K562 (cell line): ENCODE measurements at regions not wholly inside any gene's neighbourhood (a gene's known extent, or its start where the extent isn't known, plus 50 kb on each side); places are given as distances from the start of the nearest gene placed in this dataset.

Experiments
- ARHGAP35 ChIP-seq: fragments of 450-650 bp; IDR thresholded peaks from 2 replicates; pipeline ENCODE4 v1.6.1; 2018; ENCODE audit not compliant: partially characterized antibody
- CEBPB ChIP-seq: fragments of 450-650 bp; IDR thresholded peaks from 2 replicates; pipeline ENCODE4 v1.6.1; 2016; ENCODE audit warnings: missing genetic modification characterization, missing compliant biosample characterization
- CREBBP ChIP-seq: IDR thresholded peaks from one replicate; pipeline ENCODE4 v1.6.1; 2012; ENCODE audit warnings: low read depth, mild to moderate bottlenecking, control low read depth, inconsistent platforms, low read length
- EP400 ChIP-seq: fragments of 450-650 bp; IDR thresholded peaks from 2 replicates; pipeline ENCODE4 v1.6.1; 2017; ENCODE audit warnings: antibody characterized with exemption, mild to moderate bottlenecking, moderate library complexity
- GATA2 ChIP-seq: sonication (generic); formaldehyde crosslinking; IDR thresholded peaks from 2 replicates; pipeline ENCODE4 v1.4.0; 2020; ENCODE audit warnings: mild to moderate bottlenecking, missing genetic modification reagents
- HDAC1 ChIP-seq, 2 experiments: fragments of 450-650 bp; IDR thresholded peaks; 2 replicates each; pipeline ENCODE4 v1.6.1; 2016 to 2017; ENCODE audit warnings: inconsistent platforms in 1 of 2, mild to moderate bottlenecking in 1 of 2, moderate library complexity in 1 of 2
- MCM3 ChIP-seq: fragments of 450-650 bp; IDR thresholded peaks from 2 replicates; pipeline ENCODE4 v1.6.1; 2016
- PHF21A ChIP-seq: fragments of 450-650 bp; IDR thresholded peaks from 2 replicates; pipeline ENCODE4 v1.6.1; 2017; ENCODE audit warnings: low read depth, borderline replicate concordance
- POLR3A ChIP-seq: IDR thresholded peaks from 2 replicates; pipeline ENCODE4 v1.6.1; 2011; ENCODE audit warnings: borderline replicate concordance, mild to moderate bottlenecking, moderate library complexity; ENCODE audit not compliant: insufficient read length, insufficient read depth; ENCODE audit errors: extremely low read depth
- RCOR1 ChIP-seq, 2 experiments: IDR thresholded peaks; 2 replicates each; pipeline ENCODE4 v1.6.1; 2012; ENCODE audit warnings: low read depth in 2 of 2, low read length in 2 of 2, borderline replicate concordance in 1 of 2, improper control_type of control experiment in 1 of 2
- RNF2 ChIP-seq: sonication (generic); IDR thresholded peaks from 2 replicates; pipeline ENCODE4 v1.6.1; 2016
- TAF9B ChIP-seq: fragments of 450-650 bp; IDR thresholded peaks from 2 replicates; pipeline ENCODE4 v1.6.1; 2018; ENCODE audit warnings: mild to moderate bottlenecking; ENCODE audit not compliant: partially characterized antibody
- ZFP30 ChIP-seq: fragments of 250-450 bp; sonication (Bioruptor Pico); IDR thresholded peaks from 2 replicates; pipeline ENCODE4 v1.8.0; 2022; ENCODE audit warnings: moderate library complexity, mild to moderate bottlenecking, inconsistent platforms, borderline replicate concordance
- ZNF224 ChIP-seq: sonication (generic); formaldehyde crosslinking; IDR thresholded peaks from 2 replicates; pipeline ENCODE4 v1.8.0; 2022; ENCODE audit warnings: mild to moderate bottlenecking, missing genetic modification reagents
- ZNF384 ChIP-seq: IDR thresholded peaks from 2 replicates; pipeline ENCODE4 v1.6.1; 2012; ENCODE audit warnings: low read depth, low read length, improper control_type of control experiment
- ZNF583 ChIP-seq: fragments of 250-450 bp; sonication (Bioruptor Pico); IDR thresholded peaks from 2 replicates; pipeline ENCODE4 v1.4.0; 2020
- TF ChIP-seq, protein P1 (sequence below): fragments of 250-450 bp; sonication (Bioruptor Pico); IDR thresholded peaks from 2 replicates; pipeline ENCODE4 v1.4.0; 2020
- TF ChIP-seq, protein P2 (sequence below): IDR thresholded peaks from 2 replicates; pipeline ENCODE4 v1.6.1; 2012; ENCODE audit warnings: low read depth, low read length, improper control_type of control experiment, borderline replicate concordance

DNA sequence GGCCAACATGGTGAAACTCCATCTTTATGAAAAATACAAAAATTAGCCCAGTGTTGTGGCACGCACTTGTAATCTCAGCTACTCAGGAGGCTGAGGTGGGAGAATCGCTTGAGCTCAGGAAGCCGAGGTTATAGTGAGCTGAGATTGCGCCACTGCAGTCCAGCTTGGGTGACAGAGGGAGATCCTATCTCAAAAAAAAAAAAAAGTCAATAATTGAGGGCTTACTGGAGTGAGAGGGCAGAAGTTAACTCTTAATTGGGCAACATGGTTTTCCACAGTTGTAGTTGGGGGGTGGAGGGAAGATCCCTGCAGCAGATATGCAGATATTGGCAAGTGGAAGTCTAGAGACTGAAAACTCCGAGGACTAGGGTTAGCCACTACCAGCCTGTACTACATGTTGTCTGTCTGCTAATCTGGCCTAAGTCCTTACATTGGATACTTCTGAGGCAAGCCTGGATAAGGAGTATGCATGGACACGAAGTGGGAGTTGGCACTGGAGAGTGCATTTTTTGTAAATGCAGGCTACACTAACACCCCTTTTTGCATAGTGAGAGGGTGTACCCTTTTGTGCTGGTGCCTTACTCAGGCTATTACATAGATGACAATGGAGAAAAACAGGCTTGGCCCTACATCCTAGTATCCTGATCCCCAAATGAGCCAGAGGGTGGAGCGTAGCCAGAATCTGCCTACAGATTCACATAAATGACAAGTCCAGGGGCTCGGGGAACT is 89.0 kb upstream of the NIPBL start (continued):
- TF ChIP-seq, protein P1, sequence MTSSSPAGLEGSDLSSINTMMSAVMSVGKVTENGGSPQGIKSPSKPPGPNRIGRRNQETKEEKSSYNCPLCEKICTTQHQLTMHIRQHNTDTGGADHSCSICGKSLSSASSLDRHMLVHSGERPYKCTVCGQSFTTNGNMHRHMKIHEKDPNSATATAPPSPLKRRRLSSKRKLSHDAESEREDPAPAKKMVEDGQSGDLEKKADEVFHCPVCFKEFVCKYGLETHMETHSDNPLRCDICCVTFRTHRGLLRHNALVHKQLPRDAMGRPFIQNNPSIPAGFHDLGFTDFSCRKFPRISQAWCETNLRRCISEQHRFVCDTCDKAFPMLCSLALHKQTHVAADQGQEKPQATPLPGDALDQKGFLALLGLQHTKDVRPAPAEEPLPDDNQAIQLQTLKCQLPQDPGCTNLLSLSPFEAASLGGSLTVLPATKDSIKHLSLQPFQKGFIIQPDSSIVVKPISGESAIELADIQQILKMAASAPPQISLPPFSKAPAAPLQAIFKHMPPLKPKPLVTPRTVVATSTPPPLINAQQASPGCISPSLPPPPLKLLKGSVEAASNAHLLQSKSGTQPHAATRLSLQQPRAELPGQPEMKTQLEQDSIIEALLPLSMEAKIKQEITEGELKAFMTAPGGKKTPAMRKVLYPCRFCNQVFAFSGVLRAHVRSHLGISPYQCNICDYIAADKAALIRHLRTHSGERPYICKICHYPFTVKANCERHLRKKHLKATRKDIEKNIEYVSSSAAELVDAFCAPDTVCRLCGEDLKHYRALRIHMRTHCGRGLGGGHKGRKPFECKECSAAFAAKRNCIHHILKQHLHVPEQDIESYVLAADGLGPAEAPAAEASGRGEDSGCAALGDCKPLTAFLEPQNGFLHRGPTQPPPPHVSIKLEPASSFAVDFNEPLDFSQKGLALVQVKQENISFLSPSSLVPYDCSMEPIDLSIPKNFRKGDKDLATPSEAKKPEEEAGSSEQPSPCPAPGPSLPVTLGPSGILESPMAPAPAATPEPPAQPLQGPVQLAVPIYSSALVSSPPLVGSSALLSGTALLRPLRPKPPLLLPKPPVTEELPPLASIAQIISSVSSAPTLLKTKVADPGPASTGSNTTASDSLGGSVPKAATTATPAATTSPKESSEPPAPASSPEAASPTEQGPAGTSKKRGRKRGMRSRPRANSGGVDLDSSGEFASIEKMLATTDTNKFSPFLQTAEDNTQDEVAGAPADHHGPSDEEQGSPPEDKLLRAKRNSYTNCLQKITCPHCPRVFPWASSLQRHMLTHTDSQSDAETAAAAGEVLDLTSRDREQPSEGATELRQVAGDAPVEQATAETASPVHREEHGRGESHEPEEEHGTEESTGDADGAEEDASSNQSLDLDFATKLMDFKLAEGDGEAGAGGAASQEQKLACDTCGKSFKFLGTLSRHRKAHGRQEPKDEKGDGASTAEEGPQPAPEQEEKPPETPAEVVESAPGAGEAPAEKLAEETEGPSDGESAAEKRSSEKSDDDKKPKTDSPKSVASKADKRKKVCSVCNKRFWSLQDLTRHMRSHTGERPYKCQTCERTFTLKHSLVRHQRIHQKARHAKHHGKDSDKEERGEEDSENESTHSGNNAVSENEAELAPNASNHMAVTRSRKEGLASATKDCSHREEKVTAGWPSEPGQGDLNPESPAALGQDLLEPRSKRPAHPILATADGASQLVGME = no peak
- peak; percentile 52; the same call in 1 of the 2 replicates for TF ChIP-seq ZNF384
- no peak for TF ChIP-seq TAF9B
- no peak for TF ChIP-seq ZFP30 (CRISPR knock-in tag)
- no peak for TF ChIP-seq CREBBP
- peak in 1 of 2 experiments; percentile 71; a peak in 2 of 4 replicates for TF ChIP-seq RCOR1 (IDR thresholded peaks at IDR 0.05; ENCODE audit: borderline replicate concordance in 1 of 2, low read depth in 2 of 2, low read length in 2 of 2)
- TF ChIP-seq EP400 = no peak
- no peak for TF ChIP-seq POLR3A
- TF ChIP-seq ZNF224 (CRISPR knock-in tag) = no peak
- peak; percentile 76 for TF ChIP-seq CEBPB
- 0 out of 2 replicates have a peak, but pooled peaks have one; percentile 12 for TF ChIP-seq GATA2 (CRISPR knock-in tag)
- TF ChIP-seq MCM3 = no peak
- TF ChIP-seq HDAC1 (IDR thresholded peaks at IDR 0.05) = no peak
- no peak for TF ChIP-seq RNF2
- no peak for TF ChIP-seq ZNF583 (CRISPR knock-in tag)
- TF ChIP-seq, protein P2, sequence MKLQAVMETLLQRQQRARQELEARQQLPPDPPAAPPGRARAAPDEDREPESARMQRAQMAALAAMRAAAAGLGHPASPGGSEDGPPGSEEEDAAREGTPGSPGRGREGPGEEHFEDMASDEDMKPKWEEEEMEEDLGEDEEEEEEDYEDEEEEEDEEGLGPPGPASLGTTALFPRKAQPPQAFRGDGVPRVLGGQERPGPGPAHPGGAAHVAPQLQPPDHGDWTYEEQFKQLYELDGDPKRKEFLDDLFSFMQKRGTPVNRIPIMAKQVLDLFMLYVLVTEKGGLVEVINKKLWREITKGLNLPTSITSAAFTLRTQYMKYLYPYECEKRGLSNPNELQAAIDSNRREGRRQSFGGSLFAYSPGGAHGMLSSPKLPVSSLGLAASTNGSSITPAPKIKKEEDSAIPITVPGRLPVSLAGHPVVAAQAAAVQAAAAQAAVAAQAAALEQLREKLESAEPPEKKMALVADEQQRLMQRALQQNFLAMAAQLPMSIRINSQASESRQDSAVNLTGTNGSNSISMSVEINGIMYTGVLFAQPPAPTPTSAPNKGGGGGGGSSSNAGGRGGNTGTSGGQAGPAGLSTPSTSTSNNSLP = no peak
- no peak for TF ChIP-seq PHF21A
- no peak for TF ChIP-seq ARHGAP35
